K562 (cell line): ENCODE measurements at regions not wholly inside any gene's neighbourhood (a gene's known extent, or its start where the extent isn't known, plus 50 kb on each side); places are given as distances from the start of the nearest gene placed in this dataset.

Source experiments
- ATF6 ChIP-seq: sonication (generic); formaldehyde crosslinking; IDR thresholded peaks from 2 replicates; pipeline ENCODE4 v1.4.0; 2020; ENCODE audit warnings: mild to moderate bottlenecking, missing genetic modification reagents
- DPF2 ChIP-seq: fragments of 450-650 bp; IDR thresholded peaks from 2 replicates; pipeline ENCODE4 v1.6.1; 2016
- FOXJ2 ChIP-seq: fragments of 200-800 bp; sonication (Bioruptor generic); IDR thresholded peaks from 2 replicates; pipeline ENCODE4 v1.6.1; 2016; ENCODE audit warnings: missing genetic modification characterization, missing compliant biosample characterization
- FUS ChIP-seq: fragments of 200-400 bp; formaldehyde crosslinking; optimal IDR thresholded peaks from 2 replicates; pipeline ENCODE3; 2017; ENCODE audit warnings: low read depth, low read length
- HES1 ChIP-seq: fragments of 450-650 bp; IDR thresholded peaks from 2 replicates; pipeline ENCODE4 v1.6.1; 2016; ENCODE audit warnings: low read depth, mild to moderate bottlenecking, moderate library complexity
- NR2C2 ChIP-seq, 2 experiments: fragments of 200-800 bp in 1 of 2; sonication (Bioruptor generic) in 1 of 2; sonication (generic) in 1 of 2; formaldehyde crosslinking in 1 of 2; IDR thresholded peaks; 2 replicates each; pipeline versions ENCODE4 v1.6.1 to v1.8.0; 2016 to 2022; ENCODE audit warnings: mild to moderate bottlenecking in 1 of 2, missing compliant biosample characterization in 1 of 2, missing genetic modification characterization in 1 of 2, missing genetic modification reagents in 1 of 2
- POLR2A ChIP-seq: fragments of 450-650 bp; conservative IDR thresholded peaks from 2 replicates; pipeline ENCODE4 v1.6.1; 2016
- STAT5B ChIP-seq: fragments of 250-450 bp; sonication (Bioruptor Pico); IDR thresholded peaks from 2 replicates; pipeline ENCODE4 v1.8.0; 2021; ENCODE audit warnings: mild to moderate bottlenecking, inconsistent platforms
- TAL1 ChIP-seq: fragments of 450-650 bp; IDR thresholded peaks from 2 replicates; pipeline ENCODE4 v1.6.1; 2016; ENCODE audit warnings: mild to moderate bottlenecking
- TFAP4 ChIP-seq: sonication (generic); formaldehyde crosslinking; IDR thresholded peaks from 2 replicates; pipeline ENCODE4 v1.8.0; 2022; ENCODE audit warnings: missing genetic modification reagents, mild to moderate bottlenecking, moderate library complexity, borderline replicate concordance
- ZNF740 ChIP-seq, 3 experiments: fragments of 200-800 bp in 1 of 3; sonication (Bioruptor generic) in 1 of 3; sonication (generic) in 1 of 3; formaldehyde crosslinking in 1 of 3; IDR thresholded peaks; 2 replicates each; pipeline versions ENCODE4 v1.6.1 to v1.8.0; 2016 to 2022; ENCODE audit warnings: mild to moderate bottlenecking in 2 of 3, missing compliant biosample characterization in 2 of 3, missing genetic modification characterization in 2 of 3, missing genetic modification reagents in 1 of 3
- TF ChIP-seq, protein P1 (sequence below): fragments of 200-800 bp; sonication (Bioruptor generic); IDR thresholded peaks from 2 replicates; pipeline ENCODE4 v1.6.1; 2017; ENCODE audit warnings: missing genetic modification characterization, missing compliant biosample characterization
- TF ChIP-seq, protein P2 (sequence below): fragments of 450-650 bp; IDR thresholded peaks from 2 replicates; pipeline ENCODE4 v1.7.0; 2016; ENCODE audit warnings: borderline replicate concordance
- TF ChIP-seq, protein P3 (sequence below): sonication (generic); formaldehyde crosslinking; IDR thresholded peaks from 2 replicates; pipeline ENCODE4 v1.8.0; 2022; ENCODE audit warnings: mild to moderate bottlenecking, low read depth, missing genetic modification reagents

- TF ChIP-seq ATF6 (CRISPR knock-in tag) (no peak), DPF2 (no peak), FOXJ2 (tag) (peak; percentile 75), HES1 (no peak), TAL1 (no peak), ZNF740 (CRISPR knock-in tag; IDR thresholded peaks at IDR 0.05) (no peak), ZNF740 (tag; IDR thresholded peaks at IDR 0.05) (no peak), POLR2A (peak; percentile 61), NR2C2 (CRISPR knock-in tag; IDR thresholded peaks at IDR 0.05) (no peak), NR2C2 (tag; IDR thresholded peaks at IDR 0.05) (peak; percentile 94), FUS (no peak), STAT5B (CRISPR knock-in tag) (no peak), TFAP4 (CRISPR knock-in tag) (peak; percentile 36; the same call in 1 of the 2 replicates)
- TF ChIP-seq, protein P1, sequence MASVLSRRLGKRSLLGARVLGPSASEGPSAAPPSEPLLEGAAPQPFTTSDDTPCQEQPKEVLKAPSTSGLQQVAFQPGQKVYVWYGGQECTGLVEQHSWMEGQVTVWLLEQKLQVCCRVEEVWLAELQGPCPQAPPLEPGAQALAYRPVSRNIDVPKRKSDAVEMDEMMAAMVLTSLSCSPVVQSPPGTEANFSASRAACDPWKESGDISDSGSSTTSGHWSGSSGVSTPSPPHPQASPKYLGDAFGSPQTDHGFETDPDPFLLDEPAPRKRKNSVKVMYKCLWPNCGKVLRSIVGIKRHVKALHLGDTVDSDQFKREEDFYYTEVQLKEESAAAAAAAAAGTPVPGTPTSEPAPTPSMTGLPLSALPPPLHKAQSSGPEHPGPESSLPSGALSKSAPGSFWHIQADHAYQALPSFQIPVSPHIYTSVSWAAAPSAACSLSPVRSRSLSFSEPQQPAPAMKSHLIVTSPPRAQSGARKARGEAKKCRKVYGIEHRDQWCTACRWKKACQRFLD (CRISPR knock-in tag), result no peak
- TF ChIP-seq, protein P2, sequence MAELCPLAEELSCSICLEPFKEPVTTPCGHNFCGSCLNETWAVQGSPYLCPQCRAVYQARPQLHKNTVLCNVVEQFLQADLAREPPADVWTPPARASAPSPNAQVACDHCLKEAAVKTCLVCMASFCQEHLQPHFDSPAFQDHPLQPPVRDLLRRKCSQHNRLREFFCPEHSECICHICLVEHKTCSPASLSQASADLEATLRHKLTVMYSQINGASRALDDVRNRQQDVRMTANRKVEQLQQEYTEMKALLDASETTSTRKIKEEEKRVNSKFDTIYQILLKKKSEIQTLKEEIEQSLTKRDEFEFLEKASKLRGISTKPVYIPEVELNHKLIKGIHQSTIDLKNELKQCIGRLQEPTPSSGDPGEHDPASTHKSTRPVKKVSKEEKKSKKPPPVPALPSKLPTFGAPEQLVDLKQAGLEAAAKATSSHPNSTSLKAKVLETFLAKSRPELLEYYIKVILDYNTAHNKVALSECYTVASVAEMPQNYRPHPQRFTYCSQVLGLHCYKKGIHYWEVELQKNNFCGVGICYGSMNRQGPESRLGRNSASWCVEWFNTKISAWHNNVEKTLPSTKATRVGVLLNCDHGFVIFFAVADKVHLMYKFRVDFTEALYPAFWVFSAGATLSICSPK, result no peak
- TF ChIP-seq, protein P3, sequence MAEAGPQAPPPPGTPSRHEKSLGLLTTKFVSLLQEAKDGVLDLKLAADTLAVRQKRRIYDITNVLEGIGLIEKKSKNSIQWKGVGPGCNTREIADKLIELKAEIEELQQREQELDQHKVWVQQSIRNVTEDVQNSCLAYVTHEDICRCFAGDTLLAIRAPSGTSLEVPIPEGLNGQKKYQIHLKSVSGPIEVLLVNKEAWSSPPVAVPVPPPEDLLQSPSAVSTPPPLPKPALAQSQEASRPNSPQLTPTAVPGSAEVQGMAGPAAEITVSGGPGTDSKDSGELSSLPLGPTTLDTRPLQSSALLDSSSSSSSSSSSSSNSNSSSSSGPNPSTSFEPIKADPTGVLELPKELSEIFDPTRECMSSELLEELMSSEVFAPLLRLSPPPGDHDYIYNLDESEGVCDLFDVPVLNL, result no peak
Observed at GRCh38 chr20:29079769-29080690, 2177.4 kb upstream of the DEFB115 start (continued).
